Esophagus muscularis mucosa (tissue), 4 donors: ENCODE measurements at regions not wholly inside any gene's neighbourhood (a gene's known extent, or its start where the extent isn't known, plus 50 kb on each side); places are given as distances from the start of the nearest gene placed in this dataset.

ENCODE experiments used
- DNase-seq: peaks from one replicate; pipeline ENCODE4 v3.0.0-alpha.2; 2017; ENCODE audit errors: extremely low spot score
- H3K27ac ChIP-seq, 4 donors: fragments of 200-600 bp; sonication (generic); replicated peaks in 1 of 4; 1 replicate in 3 of 4; 2 replicates in 1 of 4; pipeline ENCODE4 v1.5.1; 2016 to 2019; ENCODE audit warnings: mild to moderate bottlenecking in 1 of 4
- H3K27me3 ChIP-seq, 4 donors: fragments of 200-600 bp; sonication (generic); one replicate each; pipeline versions ENCODE4 v1.5.1 to v1.6.0; 2016 to 2019
- H3K36me3 ChIP-seq, 4 donors: fragments of 200-600 bp; sonication (generic); one replicate each; pipeline ENCODE4 v1.5.1; 2016 to 2019
- H3K4me1 ChIP-seq, 4 donors: fragments of 200-600 bp; sonication (generic); one replicate each; pipeline ENCODE4 v1.5.1; 2016 to 2019
- H3K4me3 ChIP-seq, 4 donors: fragments of 200-600 bp; sonication (generic); 1 replicate in 2 of 4; 2 replicates in 2 of 4; pipeline ENCODE4 v1.5.1; 2016 to 2019; ENCODE audit warnings: mild to moderate bottlenecking in 4 of 4, moderate library complexity in 1 of 4
- H3K9me3 ChIP-seq, 4 donors: fragments of 200-600 bp; sonication (generic); 1 replicate in 3 of 4; 2 replicates in 1 of 4; pipeline ENCODE4 v1.5.1; 2016 to 2019
- CTCF ChIP-seq, 3 experiments: fragments of 200-600 bp in 2 of 3; fragments of 450-650 bp in 1 of 3; sonication (generic) in 2 of 3; IDR thresholded peaks; one replicate each; pipeline ENCODE4 v1.5.1; 2017 to 2019; ENCODE audit warnings: antibody characterized with exemption in 3 of 3, mild to moderate bottlenecking in 2 of 3, moderate library complexity in 1 of 3
- EP300 ChIP-seq: sonication (generic); formaldehyde crosslinking; IDR thresholded peaks from one replicate; pipeline ENCODE4 v1.6.1; 2017; ENCODE audit warnings: antibody characterized with exemption
- POLR2A ChIP-seq: fragments of 450-650 bp; IDR thresholded peaks from one replicate; pipeline ENCODE4 v1.6.1; 2017; ENCODE audit warnings: antibody characterized with exemption, moderate library complexity, mild to moderate bottlenecking, low read depth
- POLR2AphosphoS5 ChIP-seq, 2 donors: sonication (generic); formaldehyde crosslinking; IDR thresholded peaks; one replicate each; pipeline ENCODE4 v1.6.1; 2017; ENCODE audit warnings: antibody characterized with exemption in 2 of 2
- WGBS: methylation state at CpG from one replicate; pipeline ENCODE4 v1.1.5; 2018; 5-methylcytosine and 5-hydroxymethylcytosine counted together
- intact Hi-C: fragments of 100-400 bp; cut with DNase I; formaldehyde crosslinking; loops from one replicate; pipeline ENCODE4 v1.15.1; 2023

- DNase-seq: no peak
- Histone ChIP-seq H3K27ac (no peak overlapping the region), H3K9me3 (no peaks in the 10 kb centered on the region), H3K27me3 (no peaks in the 10 kb centered on the region), H3K36me3 (no peaks in the 10 kb centered on the region), H3K4me3 (no peak overlapping the region), H3K4me1 (no peaks in the 10 kb centered on the region)
- intact Hi-C loops: no loop called here
- TF ChIP-seq POLR2A (no peak), EP300 (no peak), POLR2AphosphoS5 (IDR thresholded peaks at IDR 0.05) (no peak)
- 84% methylated on average over 2 of the region's 2 CpGs for WGBS
Observed at GRCh38 chr18:41077076-41077475, 878.0 kb upstream of the PIK3C3 start.

- Histone ChIP-seq H3K9me3 (no peaks in the 10 kb centered on the region), H3K4me1 (no peaks in the 10 kb centered on the region), H3K27me3 (no peaks in the 10 kb centered on the region), H3K27ac (no peak overlapping the region), H3K4me3 (no peak overlapping the region), H3K36me3 (no peaks in the 10 kb centered on the region)
- intact Hi-C loops: no loop called here
- DNase-seq: no peak
- 42% methylated on average over 1 of the region's 1 CpG for WGBS
- no peak for TF ChIP-seq EP300
- no peak for TF ChIP-seq POLR2A
- TF ChIP-seq POLR2AphosphoS5 (IDR thresholded peaks at IDR 0.05): no peak
- TF ChIP-seq CTCF (IDR thresholded peaks at IDR 0.05): no peak
Observed at GRCh38 chr18:41075212-41075611, 879.8 kb upstream of the PIK3C3 start.

- no peak for DNase-seq
Observed at GRCh38 chr18:41073372-41073954, 881.6 kb upstream of the PIK3C3 start.

GRCh38 chr18:41072946-41073345 lies 882.1 kb upstream of the PIK3C3 start:
- no peak for DNase-seq
- H3K36me3 ChIP-seq: no peaks in the 10 kb centered on the region
- H3K4me1 ChIP-seq: no peaks in the 10 kb centered on the region
- H3K9me3 ChIP-seq: no peaks in the 10 kb centered on the region
- intact Hi-C loops: no loop called here
- no peak overlapping the region for H3K27ac ChIP-seq
- no peaks in the 10 kb centered on the region for H3K27me3 ChIP-seq
- TF ChIP-seq POLR2A (no peak), EP300 (no peak), CTCF (IDR thresholded peaks at IDR 0.05) (no peak), POLR2AphosphoS5 (IDR thresholded peaks at IDR 0.05) (no peak)
- WGBS: 73% methylated on average over 1 of the region's 1 CpG
- H3K4me3 ChIP-seq: no peak overlapping the region

More at GRCh38 chr18:41073372-41073954, 881.6 kb upstream of the PIK3C3 start:
- Histone ChIP-seq H3K4me1 (no peaks in the 10 kb centered on the region), H3K9me3 (no peaks in the 10 kb centered on the region), H3K27ac (no peak overlapping the region), H3K4me3 (no peak overlapping the region), H3K27me3 (no peaks in the 10 kb centered on the region), H3K36me3 (no peaks in the 10 kb centered on the region)
- 85% methylated on average over 3 of the region's 3 CpGs for WGBS
- intact Hi-C loops: no loop called here
- TF ChIP-seq EP300: no peak
- no peak for TF ChIP-seq POLR2A
- no peak for TF ChIP-seq CTCF (IDR thresholded peaks at IDR 0.05)
- no peak for TF ChIP-seq POLR2AphosphoS5 (IDR thresholded peaks at IDR 0.05)

- no peak for DNase-seq
Observed at GRCh38 chr18:41071826-41072225, 883.2 kb upstream of the PIK3C3 start.

More at GRCh38 chr18:41071826-41072225, 883.2 kb upstream of the PIK3C3 start:
- Histone ChIP-seq H3K27ac (no peak overlapping the region), H3K4me1 (no peaks in the 10 kb centered on the region), H3K9me3 (no peaks in the 10 kb centered on the region), H3K4me3 (no peak overlapping the region), H3K36me3 (no peaks in the 10 kb centered on the region), H3K27me3 (no peaks in the 10 kb centered on the region)
- 69% methylated on average over 4 of the region's 4 CpGs for WGBS
- TF ChIP-seq EP300: no peak
- TF ChIP-seq POLR2A: no peak
- TF ChIP-seq CTCF (IDR thresholded peaks at IDR 0.05): no peak
- TF ChIP-seq POLR2AphosphoS5 (IDR thresholded peaks at IDR 0.05): no peak
- intact Hi-C loops: no loop called here
